WTC11 (cell line): ENCODE measurements at regions not wholly inside any gene's neighbourhood (a gene's known extent, or its start where the extent isn't known, plus 50 kb on each side); places are given as distances from the start of the nearest gene placed in this dataset.

Experiments used
- ATAC-seq: fragments of 200-7000 bp; cut with Tn5 transposase; 2 replicates; pipeline ENCODE4 v1.10.0; 2021; ENCODE audit warnings: mild to moderate bottlenecking, moderate library complexity
- CTCF ChIA-PET: fragments of 300-600 bp; sonication (Branson Sonifier 250); formaldehyde crosslinking; loops from one replicate; lab custom pipeline; 2021; ENCODE audit warnings: antibody characterized with exemption; lab: Charles Lee
- POLR2A ChIA-PET: fragments of 350-600 bp; sonication (Branson Sonifier 250); formaldehyde crosslinking; loops from one replicate; lab custom pipeline; 2021; ENCODE audit warnings: antibody characterized with exemption; lab: Charles Lee
- DNase-seq: peaks from one replicate; pipeline ENCODE4 v3.0.0; 2021; ENCODE audit warnings: low spot score
- H3K27ac Mint-ChIP-seq: 2 replicates; pipeline ENCODE4 v1.8.0; 2021; ENCODE audit warnings: mixed read lengths
- H3K27me3 Mint-ChIP-seq: 2 replicates; pipeline ENCODE4 v1.8.0; 2021; ENCODE audit warnings: low read depth, mild to moderate bottlenecking, moderate library complexity, mixed read lengths
- H3K36me3 Mint-ChIP-seq: 2 replicates; pipeline ENCODE4 v1.8.0; 2021; ENCODE audit warnings: mixed read lengths
- H3K4me1 Mint-ChIP-seq: 2 replicates; pipeline ENCODE4 v1.8.0; 2022; ENCODE audit warnings: mixed read lengths
- H3K4me3 Mint-ChIP-seq: 2 replicates; pipeline ENCODE4 v1.8.0; 2021; ENCODE audit warnings: mild to moderate bottlenecking, moderate library complexity, mixed read lengths
- H3K9me3 Mint-ChIP-seq: 2 replicates; pipeline ENCODE4 v1.8.0; 2021; ENCODE audit warnings: mixed read lengths
- EMX1 ChIP-seq: fragments of 250-450 bp; sonication (Bioruptor Pico); IDR thresholded peaks from 2 replicates; pipeline ENCODE4 v1.8.0; 2021; ENCODE audit warnings: mild to moderate bottlenecking
- FOXP1 ChIP-seq: sonication (generic); formaldehyde crosslinking; IDR thresholded peaks from 2 replicates; pipeline ENCODE4 v1.8.0; 2022; ENCODE audit warnings: missing genetic modification reagents, mild to moderate bottlenecking, moderate library complexity, borderline replicate concordance
- GABPB1 ChIP-seq: sonication (generic); formaldehyde crosslinking; IDR thresholded peaks from 2 replicates; pipeline ENCODE4 v1.8.1; 2023; ENCODE audit warnings: mild to moderate bottlenecking, missing genetic modification reagents
- GTF2I ChIP-seq: fragments of 250-450 bp; sonication (Bioruptor Pico); conservative IDR thresholded peaks from 2 replicates; pipeline ENCODE4 v1.4.0; 2021; ENCODE audit warnings: mild to moderate bottlenecking
- JUN ChIP-seq: sonication (generic); formaldehyde crosslinking; IDR thresholded peaks from 2 replicates; pipeline ENCODE4 v1.8.0; 2023; ENCODE audit warnings: mild to moderate bottlenecking, missing genetic modification reagents
- SOX15 ChIP-seq: fragments of 250-450 bp; sonication (Bioruptor Pico); IDR thresholded peaks from 2 replicates; pipeline ENCODE4 v1.9.0; 2021; ENCODE audit warnings: mild to moderate bottlenecking
- ZBTB21 ChIP-seq: sonication (generic); formaldehyde crosslinking; IDR thresholded peaks from 2 replicates; pipeline ENCODE4 v1.8.1; 2023; ENCODE audit warnings: mild to moderate bottlenecking, missing genetic modification reagents, borderline replicate concordance
- ZNF121 ChIP-seq: sonication (generic); formaldehyde crosslinking; IDR thresholded peaks from 2 replicates; pipeline ENCODE4 v1.8.0; 2023; ENCODE audit warnings: missing genetic modification reagents
- ZNF232 ChIP-seq: sonication (generic); formaldehyde crosslinking; IDR thresholded peaks from 2 replicates; pipeline ENCODE4 v1.8.0; 2022; ENCODE audit warnings: mild to moderate bottlenecking, missing genetic modification reagents
- ZNF263 ChIP-seq: sonication (generic); formaldehyde crosslinking; IDR thresholded peaks from 2 replicates; pipeline ENCODE4 v1.8.1; 2022; ENCODE audit warnings: low read depth, mild to moderate bottlenecking, moderate library complexity, missing genetic modification reagents
- TF ChIP-seq, protein P1 (sequence below): sonication (generic); formaldehyde crosslinking; IDR thresholded peaks from 2 replicates; pipeline ENCODE4 v1.8.0; 2023; ENCODE audit warnings: mild to moderate bottlenecking, missing genetic modification reagents
- TF ChIP-seq, protein P2 (sequence below): fragments of 250-450 bp; sonication (Bioruptor Pico); conservative IDR thresholded peaks from 2 replicates; pipeline ENCODE4 v1.9.0; 2021; ENCODE audit warnings: mild to moderate bottlenecking
- TF ChIP-seq, protein P3 (sequence below): sonication (generic); formaldehyde crosslinking; IDR thresholded peaks from 2 replicates; pipeline ENCODE4 v1.8.0; 2022; ENCODE audit warnings: missing genetic modification reagents
- TF ChIP-seq, protein P4 (sequence below): sonication (generic); formaldehyde crosslinking; IDR thresholded peaks from 2 replicates; pipeline ENCODE4 v1.8.1; 2022; ENCODE audit warnings: mild to moderate bottlenecking, missing genetic modification reagents, moderate library complexity, borderline replicate concordance
- TF ChIP-seq, protein P5 (sequence below): sonication (generic); formaldehyde crosslinking; IDR thresholded peaks from 2 replicates; pipeline ENCODE4 v1.8.1; 2023; ENCODE audit warnings: mild to moderate bottlenecking, missing genetic modification reagents, moderate library complexity
- TF ChIP-seq, protein P6 (sequence below): sonication (generic); formaldehyde crosslinking; IDR thresholded peaks from 2 replicates; pipeline ENCODE4 v1.8.0; 2022; ENCODE audit warnings: mild to moderate bottlenecking, missing genetic modification reagents
- TF ChIP-seq, protein P7 (sequence below): sonication (generic); formaldehyde crosslinking; IDR thresholded peaks from 2 replicates; pipeline ENCODE4 v1.8.1; 2023; ENCODE audit warnings: mild to moderate bottlenecking, missing genetic modification reagents, borderline replicate concordance

DNA sequence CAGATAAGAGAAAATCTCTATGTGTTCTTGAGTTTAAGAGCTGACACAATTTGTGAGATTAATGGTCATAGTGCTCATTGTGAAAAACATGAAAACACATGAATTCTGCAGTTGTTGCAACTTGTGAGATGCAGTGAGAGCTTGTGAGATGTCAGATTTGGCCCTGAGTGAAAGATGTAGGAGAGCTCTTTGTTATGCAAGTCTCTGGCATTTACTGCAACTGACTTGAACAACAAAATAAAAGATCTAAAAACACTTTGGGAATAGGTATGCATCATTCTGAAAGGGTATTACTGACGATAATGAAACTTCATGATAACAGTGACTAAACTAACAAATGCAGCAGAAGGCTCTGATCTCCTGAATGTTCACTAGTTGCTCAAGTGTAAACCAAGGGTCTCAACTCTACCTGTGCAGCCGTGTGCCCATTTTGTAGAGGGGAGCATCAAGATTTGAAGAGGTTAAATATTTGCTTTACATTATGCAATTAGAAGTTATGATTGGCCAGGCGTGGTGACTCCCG, 50.8 kb upstream of the SMIM36 start:
- Mint-ChIP-seq H3K4me3 (no peak overlapping the region), H3K27me3 (no peaks in the 10 kb centered on the region), H3K4me1 (peaks cover 12% of the 10 kb centered on the region), H3K9me3 (0 out of 2 replicates have a peak, but pooled peaks cover 4% of the 10 kb centered on the region), H3K27ac (no peak overlapping the region), H3K36me3 (no peaks in the 10 kb centered on the region)
- no peak for ATAC-seq
- DNase-seq, result no peak
- CTCF ChIA-PET, result interaction anchor here (1.3 kb wide), 2 partner anchors 40 to 79 kb away, joined by 3 to 6 read pairs; no protein-coding TSS in a partner anchor
- TF ChIP-seq, protein P1, sequence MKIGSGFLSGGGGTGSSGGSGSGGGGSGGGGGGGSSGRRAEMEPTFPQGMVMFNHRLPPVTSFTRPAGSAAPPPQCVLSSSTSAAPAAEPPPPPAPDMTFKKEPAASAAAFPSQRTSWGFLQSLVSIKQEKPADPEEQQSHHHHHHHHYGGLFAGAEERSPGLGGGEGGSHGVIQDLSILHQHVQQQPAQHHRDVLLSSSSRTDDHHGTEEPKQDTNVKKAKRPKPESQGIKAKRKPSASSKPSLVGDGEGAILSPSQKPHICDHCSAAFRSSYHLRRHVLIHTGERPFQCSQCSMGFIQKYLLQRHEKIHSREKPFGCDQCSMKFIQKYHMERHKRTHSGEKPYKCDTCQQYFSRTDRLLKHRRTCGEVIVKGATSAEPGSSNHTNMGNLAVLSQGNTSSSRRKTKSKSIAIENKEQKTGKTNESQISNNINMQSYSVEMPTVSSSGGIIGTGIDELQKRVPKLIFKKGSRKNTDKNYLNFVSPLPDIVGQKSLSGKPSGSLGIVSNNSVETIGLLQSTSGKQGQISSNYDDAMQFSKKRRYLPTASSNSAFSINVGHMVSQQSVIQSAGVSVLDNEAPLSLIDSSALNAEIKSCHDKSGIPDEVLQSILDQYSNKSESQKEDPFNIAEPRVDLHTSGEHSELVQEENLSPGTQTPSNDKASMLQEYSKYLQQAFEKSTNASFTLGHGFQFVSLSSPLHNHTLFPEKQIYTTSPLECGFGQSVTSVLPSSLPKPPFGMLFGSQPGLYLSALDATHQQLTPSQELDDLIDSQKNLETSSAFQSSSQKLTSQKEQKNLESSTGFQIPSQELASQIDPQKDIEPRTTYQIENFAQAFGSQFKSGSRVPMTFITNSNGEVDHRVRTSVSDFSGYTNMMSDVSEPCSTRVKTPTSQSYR, result no peak
- TF ChIP-seq GABPB1 (CRISPR knock-in tag), result no peak
- POLR2A ChIA-PET, result no interaction called here

DNA sequence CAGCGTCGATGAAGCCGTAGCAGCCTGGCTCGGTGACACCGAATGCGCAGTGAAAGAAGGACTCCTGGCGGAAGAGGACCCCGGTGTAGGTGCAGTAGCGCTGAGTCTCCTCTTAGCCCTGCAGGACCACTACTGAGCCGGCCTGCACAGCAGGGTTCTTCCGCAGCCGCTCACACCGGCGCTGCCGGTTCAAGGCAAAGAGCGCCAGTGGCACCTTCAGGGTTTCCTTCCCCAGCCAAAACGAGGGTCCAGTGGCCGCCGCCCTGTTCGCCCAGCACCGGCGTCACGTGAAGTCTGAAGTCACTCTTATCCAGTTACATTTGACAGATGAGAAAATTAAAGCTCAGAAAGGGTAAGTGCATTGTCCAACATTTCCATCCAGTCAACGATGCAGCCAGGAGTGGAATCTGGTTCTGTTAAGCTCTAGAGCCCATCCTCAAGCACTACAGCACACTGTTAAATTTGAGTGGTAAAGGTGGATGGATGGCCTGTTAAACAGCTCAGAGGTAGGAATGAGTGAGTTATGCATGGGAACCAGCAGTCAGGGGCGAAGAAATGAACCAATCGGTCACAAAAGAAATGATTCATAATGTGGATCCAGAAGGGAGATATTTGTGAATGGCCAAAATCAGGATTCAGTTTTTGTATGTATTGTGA, 50.2 kb upstream of the SMIM36 start:
- POLR2A ChIA-PET, result no interaction called here
- Mint-ChIP-seq H3K27me3 (no peaks in the 10 kb centered on the region), H3K9me3 (0 out of 2 replicates have a peak, but pooled peaks cover 4% of the 10 kb centered on the region)
- TF ChIP-seq, protein P2, sequence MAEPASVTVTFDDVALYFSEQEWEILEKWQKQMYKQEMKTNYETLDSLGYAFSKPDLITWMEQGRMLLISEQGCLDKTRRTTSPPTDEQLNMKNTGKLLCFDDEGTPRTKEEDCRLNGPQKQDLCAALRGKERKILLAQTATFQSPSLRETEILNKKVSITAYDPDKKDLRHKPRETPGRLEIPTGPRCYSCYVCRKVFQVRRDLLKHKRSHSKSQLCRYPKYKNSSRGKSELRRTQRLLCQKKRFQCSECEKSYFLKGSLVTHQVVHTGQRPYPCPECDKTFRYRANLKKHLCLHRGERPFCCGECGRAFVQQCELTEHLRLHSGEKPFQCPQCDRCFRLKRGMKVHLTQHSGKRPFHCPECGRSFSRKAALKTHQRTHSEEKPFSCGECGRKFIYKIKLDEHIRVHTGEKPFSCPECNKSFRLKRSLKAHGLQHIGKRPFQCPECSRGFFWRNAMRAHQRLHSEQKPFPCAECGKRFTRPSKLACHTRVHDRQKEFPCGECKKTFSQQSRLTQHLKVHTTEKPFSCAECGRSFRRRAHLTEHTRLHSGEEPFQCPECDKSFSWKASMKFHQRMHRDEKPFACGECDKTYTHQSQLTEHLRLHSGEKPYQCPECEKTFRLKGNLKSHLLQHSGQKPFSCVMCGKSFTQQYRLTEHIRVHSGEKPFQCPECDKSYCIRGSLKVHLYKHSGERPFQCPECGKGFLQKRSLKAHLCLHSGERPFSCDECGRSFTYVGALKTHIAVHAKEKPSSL (CRISPR knock-in tag), result no peak
- TF ChIP-seq ZBTB21 (CRISPR knock-in tag) (no peak), SOX15 (CRISPR knock-in tag) (no peak), FOXP1 (CRISPR knock-in tag) (no peak), ZNF232 (no peak), ZNF121 (CRISPR knock-in tag) (no peak), ZNF263 (CRISPR knock-in tag) (no peak), GTF2I (CRISPR knock-in tag) (no peak), JUN (CRISPR knock-in tag) (no peak), EMX1 (CRISPR knock-in tag) (no peak)
- TF ChIP-seq, protein P3, sequence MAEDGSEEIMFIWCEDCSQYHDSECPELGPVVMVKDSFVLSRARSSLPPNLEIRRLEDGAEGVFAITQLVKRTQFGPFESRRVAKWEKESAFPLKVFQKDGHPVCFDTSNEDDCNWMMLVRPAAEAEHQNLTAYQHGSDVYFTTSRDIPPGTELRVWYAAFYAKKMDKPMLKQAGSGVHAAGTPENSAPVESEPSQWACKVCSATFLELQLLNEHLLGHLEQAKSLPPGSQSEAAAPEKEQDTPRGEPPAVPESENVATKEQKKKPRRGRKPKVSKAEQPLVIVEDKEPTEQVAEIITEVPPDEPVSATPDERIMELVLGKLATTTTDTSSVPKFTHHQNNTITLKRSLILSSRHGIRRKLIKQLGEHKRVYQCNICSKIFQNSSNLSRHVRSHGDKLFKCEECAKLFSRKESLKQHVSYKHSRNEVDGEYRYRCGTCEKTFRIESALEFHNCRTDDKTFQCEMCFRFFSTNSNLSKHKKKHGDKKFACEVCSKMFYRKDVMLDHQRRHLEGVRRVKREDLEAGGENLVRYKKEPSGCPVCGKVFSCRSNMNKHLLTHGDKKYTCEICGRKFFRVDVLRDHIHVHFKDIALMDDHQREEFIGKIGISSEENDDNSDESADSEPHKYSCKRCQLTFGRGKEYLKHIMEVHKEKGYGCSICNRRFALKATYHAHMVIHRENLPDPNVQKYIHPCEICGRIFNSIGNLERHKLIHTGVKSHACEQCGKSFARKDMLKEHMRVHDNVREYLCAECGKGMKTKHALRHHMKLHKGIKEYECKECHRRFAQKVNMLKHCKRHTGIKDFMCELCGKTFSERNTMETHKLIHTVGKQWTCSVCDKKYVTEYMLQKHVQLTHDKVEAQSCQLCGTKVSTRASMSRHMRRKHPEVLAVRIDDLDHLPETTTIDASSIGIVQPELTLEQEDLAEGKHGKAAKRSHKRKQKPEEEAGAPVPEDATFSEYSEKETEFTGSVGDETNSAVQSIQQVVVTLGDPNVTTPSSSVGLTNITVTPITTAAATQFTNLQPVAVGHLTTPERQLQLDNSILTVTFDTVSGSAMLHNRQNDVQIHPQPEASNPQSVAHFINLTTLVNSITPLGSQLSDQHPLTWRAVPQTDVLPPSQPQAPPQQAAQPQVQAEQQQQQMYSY (CRISPR knock-in tag), result no peak
- TF ChIP-seq, protein P4, sequence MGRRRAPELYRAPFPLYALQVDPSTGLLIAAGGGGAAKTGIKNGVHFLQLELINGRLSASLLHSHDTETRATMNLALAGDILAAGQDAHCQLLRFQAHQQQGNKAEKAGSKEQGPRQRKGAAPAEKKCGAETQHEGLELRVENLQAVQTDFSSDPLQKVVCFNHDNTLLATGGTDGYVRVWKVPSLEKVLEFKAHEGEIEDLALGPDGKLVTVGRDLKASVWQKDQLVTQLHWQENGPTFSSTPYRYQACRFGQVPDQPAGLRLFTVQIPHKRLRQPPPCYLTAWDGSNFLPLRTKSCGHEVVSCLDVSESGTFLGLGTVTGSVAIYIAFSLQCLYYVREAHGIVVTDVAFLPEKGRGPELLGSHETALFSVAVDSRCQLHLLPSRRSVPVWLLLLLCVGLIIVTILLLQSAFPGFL (CRISPR knock-in tag), result no peak
- TF ChIP-seq, protein P5, sequence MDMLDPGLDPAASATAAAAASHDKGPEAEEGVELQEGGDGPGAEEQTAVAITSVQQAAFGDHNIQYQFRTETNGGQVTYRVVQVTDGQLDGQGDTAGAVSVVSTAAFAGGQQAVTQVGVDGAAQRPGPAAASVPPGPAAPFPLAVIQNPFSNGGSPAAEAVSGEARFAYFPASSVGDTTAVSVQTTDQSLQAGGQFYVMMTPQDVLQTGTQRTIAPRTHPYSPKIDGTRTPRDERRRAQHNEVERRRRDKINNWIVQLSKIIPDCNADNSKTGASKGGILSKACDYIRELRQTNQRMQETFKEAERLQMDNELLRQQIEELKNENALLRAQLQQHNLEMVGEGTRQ, result no peak
- TF ChIP-seq, protein P6, sequence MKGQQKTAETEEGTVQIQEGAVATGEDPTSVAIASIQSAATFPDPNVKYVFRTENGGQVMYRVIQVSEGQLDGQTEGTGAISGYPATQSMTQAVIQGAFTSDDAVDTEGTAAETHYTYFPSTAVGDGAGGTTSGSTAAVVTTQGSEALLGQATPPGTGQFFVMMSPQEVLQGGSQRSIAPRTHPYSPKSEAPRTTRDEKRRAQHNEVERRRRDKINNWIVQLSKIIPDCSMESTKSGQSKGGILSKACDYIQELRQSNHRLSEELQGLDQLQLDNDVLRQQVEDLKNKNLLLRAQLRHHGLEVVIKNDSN (CRISPR knock-in tag), result no peak
- TF ChIP-seq, protein P7, sequence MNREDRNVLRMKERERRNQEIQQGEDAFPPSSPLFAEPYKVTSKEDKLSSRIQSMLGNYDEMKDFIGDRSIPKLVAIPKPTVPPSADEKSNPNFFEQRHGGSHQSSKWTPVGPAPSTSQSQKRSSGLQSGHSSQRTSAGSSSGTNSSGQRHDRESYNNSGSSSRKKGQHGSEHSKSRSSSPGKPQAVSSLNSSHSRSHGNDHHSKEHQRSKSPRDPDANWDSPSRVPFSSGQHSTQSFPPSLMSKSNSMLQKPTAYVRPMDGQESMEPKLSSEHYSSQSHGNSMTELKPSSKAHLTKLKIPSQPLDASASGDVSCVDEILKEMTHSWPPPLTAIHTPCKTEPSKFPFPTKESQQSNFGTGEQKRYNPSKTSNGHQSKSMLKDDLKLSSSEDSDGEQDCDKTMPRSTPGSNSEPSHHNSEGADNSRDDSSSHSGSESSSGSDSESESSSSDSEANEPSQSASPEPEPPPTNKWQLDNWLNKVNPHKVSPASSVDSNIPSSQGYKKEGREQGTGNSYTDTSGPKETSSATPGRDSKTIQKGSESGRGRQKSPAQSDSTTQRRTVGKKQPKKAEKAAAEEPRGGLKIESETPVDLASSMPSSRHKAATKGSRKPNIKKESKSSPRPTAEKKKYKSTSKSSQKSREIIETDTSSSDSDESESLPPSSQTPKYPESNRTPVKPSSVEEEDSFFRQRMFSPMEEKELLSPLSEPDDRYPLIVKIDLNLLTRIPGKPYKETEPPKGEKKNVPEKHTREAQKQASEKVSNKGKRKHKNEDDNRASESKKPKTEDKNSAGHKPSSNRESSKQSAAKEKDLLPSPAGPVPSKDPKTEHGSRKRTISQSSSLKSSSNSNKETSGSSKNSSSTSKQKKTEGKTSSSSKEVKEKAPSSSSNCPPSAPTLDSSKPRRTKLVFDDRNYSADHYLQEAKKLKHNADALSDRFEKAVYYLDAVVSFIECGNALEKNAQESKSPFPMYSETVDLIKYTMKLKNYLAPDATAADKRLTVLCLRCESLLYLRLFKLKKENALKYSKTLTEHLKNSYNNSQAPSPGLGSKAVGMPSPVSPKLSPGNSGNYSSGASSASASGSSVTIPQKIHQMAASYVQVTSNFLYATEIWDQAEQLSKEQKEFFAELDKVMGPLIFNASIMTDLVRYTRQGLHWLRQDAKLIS, result no peak

More for the DNA sequence above, 50.2 kb upstream of the SMIM36 start:
- DNase-seq, result no peak
- CTCF ChIA-PET, result interaction anchor here (1.3 kb wide), 2 partner anchors 41 to 80 kb away, joined by 3 to 6 read pairs; no protein-coding TSS in a partner anchor
- Mint-ChIP-seq H3K4me3 (no peak overlapping the region), H3K36me3 (no peaks in the 10 kb centered on the region), H3K27ac (no peak overlapping the region), H3K4me1 (peaks cover 8% of the 10 kb centered on the region)
- ATAC-seq, result no peak
